HepG2 (cell line): ENCODE measurements at regions not wholly inside any gene's neighbourhood (a gene's known extent, or its start where the extent isn't known, plus 50 kb on each side); places are given as distances from the start of the nearest gene placed in this dataset.

Source experiments
- ETV5 ChIP-seq: IDR thresholded peaks from 2 replicates; pipeline ENCODE4 v1.6.1; 2018; ENCODE audit warnings: missing biosample characterization, missing genetic modification reagents, inconsistent platforms, borderline replicate concordance
- FOXA3 ChIP-seq: IDR thresholded peaks from 2 replicates; pipeline ENCODE4 v1.6.1; 2016; ENCODE audit warnings: missing genetic modification reagents, missing compliant biosample characterization
- GABPA ChIP-seq, 2 experiments: IDR thresholded peaks; 2 replicates each; pipeline ENCODE4 v1.6.1; 2011 to 2016; ENCODE audit warnings: low read depth in 2 of 2, low read length in 1 of 2, missing biosample characterization in 1 of 2, missing genetic modification characterization in 1 of 2
- HDAC2 ChIP-seq: sonication (generic); formaldehyde crosslinking; IDR thresholded peaks from 2 replicates; pipeline ENCODE4 v1.4.0; 2020; ENCODE audit warnings: missing genetic modification reagents
- IRX3 ChIP-seq: sonication (generic); formaldehyde crosslinking; IDR thresholded peaks from 2 replicates; pipeline ENCODE4 v1.8.1; 2023; ENCODE audit warnings: mild to moderate bottlenecking, low read depth, missing genetic modification reagents, borderline replicate concordance
- REPIN1 ChIP-seq: sonication (generic); formaldehyde crosslinking; IDR thresholded peaks from 2 replicates; pipeline ENCODE4 v1.8.0; 2022; ENCODE audit warnings: missing genetic modification reagents, low read depth, mild to moderate bottlenecking, borderline replicate concordance
- THAP11 ChIP-seq: IDR thresholded peaks from 2 replicates; pipeline ENCODE4 v1.6.1; 2016; ENCODE audit warnings: missing biosample characterization, missing genetic modification reagents
- ZNF614 ChIP-seq: IDR thresholded peaks from 2 replicates; pipeline ENCODE4 v1.6.1; 2018; ENCODE audit warnings: missing biosample characterization, missing genetic modification reagents, inconsistent platforms, borderline replicate concordance
- TF ChIP-seq, protein P1 (sequence below): sonication (generic); formaldehyde crosslinking; IDR thresholded peaks from 2 replicates; pipeline ENCODE4 v1.9.0; 2021; ENCODE audit warnings: mild to moderate bottlenecking, missing genetic modification reagents
- TF ChIP-seq, protein P2 (sequence below): IDR thresholded peaks from 2 replicates; pipeline ENCODE4 v1.6.1; 2016; ENCODE audit warnings: control low read depth
- TF ChIP-seq, protein P3 (sequence below): sonication (generic); formaldehyde crosslinking; IDR thresholded peaks from 2 replicates; pipeline ENCODE4 v1.4.0; 2020; ENCODE audit warnings: missing genetic modification reagents, borderline replicate concordance
- TF ChIP-seq, protein P4 (sequence below): sonication (generic); formaldehyde crosslinking; IDR thresholded peaks from 2 replicates; pipeline ENCODE4 v1.4.0; 2020; ENCODE audit warnings: missing genetic modification reagents

DNA sequence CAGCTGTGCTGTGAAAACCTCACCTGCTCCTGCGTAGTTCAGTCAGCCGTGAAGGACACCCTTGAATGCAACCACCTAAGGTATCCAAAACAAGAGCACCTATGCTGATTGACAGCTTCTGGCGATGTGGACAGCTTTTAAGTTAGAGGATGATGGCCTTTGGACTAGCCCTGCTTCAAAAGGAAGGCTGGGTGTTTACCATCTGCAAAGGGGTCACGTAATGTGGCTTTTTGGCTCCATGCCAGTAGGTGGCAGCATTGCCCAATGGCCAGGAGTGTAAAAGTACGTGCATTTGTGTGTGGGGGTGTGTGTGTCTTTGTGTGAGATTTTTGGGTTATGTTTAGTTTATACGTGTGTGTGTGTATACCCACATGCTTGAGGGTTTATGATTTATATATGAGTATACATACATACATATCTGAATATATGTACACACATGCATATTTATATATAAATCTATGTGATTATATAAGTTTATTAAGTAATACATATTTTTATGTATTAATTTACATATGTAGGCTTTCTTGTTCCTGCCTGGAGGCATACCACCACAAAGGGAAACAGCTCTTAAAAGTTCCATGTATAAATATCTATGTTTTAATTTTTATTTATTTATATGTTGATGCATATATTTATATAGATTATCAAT is 236.3 kb upstream of the ANKRD30A start (continued):
- TF ChIP-seq, protein P1, sequence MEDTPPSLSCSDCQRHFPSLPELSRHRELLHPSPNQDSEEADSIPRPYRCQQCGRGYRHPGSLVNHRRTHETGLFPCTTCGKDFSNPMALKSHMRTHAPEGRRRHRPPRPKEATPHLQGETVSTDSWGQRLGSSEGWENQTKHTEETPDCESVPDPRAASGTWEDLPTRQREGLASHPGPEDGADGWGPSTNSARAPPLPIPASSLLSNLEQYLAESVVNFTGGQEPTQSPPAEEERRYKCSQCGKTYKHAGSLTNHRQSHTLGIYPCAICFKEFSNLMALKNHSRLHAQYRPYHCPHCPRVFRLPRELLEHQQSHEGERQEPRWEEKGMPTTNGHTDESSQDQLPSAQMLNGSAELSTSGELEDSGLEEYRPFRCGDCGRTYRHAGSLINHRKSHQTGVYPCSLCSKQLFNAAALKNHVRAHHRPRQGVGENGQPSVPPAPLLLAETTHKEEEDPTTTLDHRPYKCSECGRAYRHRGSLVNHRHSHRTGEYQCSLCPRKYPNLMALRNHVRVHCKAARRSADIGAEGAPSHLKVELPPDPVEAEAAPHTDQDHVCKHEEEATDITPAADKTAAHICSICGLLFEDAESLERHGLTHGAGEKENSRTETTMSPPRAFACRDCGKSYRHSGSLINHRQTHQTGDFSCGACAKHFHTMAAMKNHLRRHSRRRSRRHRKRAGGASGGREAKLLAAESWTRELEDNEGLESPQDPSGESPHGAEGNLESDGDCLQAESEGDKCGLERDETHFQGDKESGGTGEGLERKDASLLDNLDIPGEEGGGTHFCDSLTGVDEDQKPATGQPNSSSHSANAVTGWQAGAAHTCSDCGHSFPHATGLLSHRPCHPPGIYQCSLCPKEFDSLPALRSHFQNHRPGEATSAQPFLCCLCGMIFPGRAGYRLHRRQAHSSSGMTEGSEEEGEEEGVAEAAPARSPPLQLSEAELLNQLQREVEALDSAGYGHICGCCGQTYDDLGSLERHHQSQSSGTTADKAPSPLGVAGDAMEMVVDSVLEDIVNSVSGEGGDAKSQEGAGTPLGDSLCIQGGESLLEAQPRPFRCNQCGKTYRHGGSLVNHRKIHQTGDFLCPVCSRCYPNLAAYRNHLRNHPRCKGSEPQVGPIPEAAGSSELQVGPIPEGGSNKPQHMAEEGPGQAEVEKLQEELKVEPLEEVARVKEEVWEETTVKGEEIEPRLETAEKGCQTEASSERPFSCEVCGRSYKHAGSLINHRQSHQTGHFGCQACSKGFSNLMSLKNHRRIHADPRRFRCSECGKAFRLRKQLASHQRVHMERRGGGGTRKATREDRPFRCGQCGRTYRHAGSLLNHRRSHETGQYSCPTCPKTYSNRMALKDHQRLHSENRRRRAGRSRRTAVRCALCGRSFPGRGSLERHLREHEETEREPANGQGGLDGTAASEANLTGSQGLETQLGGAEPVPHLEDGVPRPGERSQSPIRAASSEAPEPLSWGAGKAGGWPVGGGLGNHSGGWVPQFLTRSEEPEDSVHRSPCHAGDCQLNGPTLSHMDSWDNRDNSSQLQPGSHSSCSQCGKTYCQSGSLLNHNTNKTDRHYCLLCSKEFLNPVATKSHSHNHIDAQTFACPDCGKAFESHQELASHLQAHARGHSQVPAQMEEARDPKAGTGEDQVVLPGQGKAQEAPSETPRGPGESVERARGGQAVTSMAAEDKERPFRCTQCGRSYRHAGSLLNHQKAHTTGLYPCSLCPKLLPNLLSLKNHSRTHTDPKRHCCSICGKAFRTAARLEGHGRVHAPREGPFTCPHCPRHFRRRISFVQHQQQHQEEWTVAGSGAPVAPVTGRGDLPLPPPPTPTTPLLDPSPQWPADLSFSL (CRISPR knock-in tag) = peak; percentile 95
- 0 out of 2 replicates have a peak, but pooled peaks have one; percentile 45 for TF ChIP-seq THAP11 (CRISPR knock-in tag)
- TF ChIP-seq ZNF614 = 0 out of 2 replicates have a peak, but pooled peaks have one; percentile 62
- TF ChIP-seq GABPA (IDR thresholded peaks at IDR 0.05; ENCODE audit: low read depth, low read length) = no peak
- 0 out of 2 replicates have a peak, but pooled peaks have one; percentile 20 for TF ChIP-seq GABPA (CRISPR knock-in tag; IDR thresholded peaks at IDR 0.05; ENCODE audit: low read depth)
- TF ChIP-seq REPIN1 (CRISPR knock-in tag) = peak; percentile 62; the same call in 1 of the 2 replicates
- TF ChIP-seq HDAC2 (CRISPR knock-in tag) = peak; percentile 87
- TF ChIP-seq, protein P2, sequence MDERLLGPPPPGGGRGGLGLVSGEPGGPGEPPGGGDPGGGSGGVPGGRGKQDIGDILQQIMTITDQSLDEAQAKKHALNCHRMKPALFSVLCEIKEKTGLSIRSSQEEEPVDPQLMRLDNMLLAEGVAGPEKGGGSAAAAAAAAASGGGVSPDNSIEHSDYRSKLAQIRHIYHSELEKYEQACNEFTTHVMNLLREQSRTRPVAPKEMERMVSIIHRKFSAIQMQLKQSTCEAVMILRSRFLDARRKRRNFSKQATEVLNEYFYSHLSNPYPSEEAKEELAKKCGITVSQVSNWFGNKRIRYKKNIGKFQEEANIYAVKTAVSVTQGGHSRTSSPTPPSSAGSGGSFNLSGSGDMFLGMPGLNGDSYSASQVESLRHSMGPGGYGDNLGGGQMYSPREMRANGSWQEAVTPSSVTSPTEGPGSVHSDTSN (CRISPR knock-in tag) = peak; percentile 91
- TF ChIP-seq FOXA3 = peak; percentile 90
- peak; percentile 35; the same call in 1 of the 2 replicates for TF ChIP-seq ETV5
- TF ChIP-seq, protein P3, sequence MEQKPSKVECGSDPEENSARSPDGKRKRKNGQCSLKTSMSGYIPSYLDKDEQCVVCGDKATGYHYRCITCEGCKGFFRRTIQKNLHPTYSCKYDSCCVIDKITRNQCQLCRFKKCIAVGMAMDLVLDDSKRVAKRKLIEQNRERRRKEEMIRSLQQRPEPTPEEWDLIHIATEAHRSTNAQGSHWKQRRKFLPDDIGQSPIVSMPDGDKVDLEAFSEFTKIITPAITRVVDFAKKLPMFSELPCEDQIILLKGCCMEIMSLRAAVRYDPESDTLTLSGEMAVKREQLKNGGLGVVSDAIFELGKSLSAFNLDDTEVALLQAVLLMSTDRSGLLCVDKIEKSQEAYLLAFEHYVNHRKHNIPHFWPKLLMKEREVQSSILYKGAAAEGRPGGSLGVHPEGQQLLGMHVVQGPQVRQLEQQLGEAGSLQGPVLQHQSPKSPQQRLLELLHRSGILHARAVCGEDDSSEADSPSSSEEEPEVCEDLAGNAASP (CRISPR knock-in tag) = peak; percentile 12; the same call in 1 of the 2 replicates
- TF ChIP-seq IRX3 = no peak
- TF ChIP-seq, protein P4, sequence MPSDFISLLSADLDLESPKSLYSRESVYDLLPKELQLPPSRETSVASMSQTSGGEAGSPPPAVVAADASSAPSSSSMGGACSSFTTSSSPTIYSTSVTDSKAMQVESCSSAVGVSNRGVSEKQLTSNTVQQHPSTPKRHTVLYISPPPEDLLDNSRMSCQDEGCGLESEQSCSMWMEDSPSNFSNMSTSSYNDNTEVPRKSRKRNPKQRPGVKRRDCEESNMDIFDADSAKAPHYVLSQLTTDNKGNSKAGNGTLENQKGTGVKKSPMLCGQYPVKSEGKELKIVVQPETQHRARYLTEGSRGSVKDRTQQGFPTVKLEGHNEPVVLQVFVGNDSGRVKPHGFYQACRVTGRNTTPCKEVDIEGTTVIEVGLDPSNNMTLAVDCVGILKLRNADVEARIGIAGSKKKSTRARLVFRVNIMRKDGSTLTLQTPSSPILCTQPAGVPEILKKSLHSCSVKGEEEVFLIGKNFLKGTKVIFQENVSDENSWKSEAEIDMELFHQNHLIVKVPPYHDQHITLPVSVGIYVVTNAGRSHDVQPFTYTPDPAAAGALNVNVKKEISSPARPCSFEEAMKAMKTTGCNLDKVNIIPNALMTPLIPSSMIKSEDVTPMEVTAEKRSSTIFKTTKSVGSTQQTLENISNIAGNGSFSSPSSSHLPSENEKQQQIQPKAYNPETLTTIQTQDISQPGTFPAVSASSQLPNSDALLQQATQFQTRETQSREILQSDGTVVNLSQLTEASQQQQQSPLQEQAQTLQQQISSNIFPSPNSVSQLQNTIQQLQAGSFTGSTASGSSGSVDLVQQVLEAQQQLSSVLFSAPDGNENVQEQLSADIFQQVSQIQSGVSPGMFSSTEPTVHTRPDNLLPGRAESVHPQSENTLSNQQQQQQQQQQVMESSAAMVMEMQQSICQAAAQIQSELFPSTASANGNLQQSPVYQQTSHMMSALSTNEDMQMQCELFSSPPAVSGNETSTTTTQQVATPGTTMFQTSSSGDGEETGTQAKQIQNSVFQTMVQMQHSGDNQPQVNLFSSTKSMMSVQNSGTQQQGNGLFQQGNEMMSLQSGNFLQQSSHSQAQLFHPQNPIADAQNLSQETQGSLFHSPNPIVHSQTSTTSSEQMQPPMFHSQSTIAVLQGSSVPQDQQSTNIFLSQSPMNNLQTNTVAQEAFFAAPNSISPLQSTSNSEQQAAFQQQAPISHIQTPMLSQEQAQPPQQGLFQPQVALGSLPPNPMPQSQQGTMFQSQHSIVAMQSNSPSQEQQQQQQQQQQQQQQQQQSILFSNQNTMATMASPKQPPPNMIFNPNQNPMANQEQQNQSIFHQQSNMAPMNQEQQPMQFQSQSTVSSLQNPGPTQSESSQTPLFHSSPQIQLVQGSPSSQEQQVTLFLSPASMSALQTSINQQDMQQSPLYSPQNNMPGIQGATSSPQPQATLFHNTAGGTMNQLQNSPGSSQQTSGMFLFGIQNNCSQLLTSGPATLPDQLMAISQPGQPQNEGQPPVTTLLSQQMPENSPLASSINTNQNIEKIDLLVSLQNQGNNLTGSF (CRISPR knock-in tag) = no peak
